COLO829 (cell line): ENCODE measurements at regions not wholly inside any gene's neighbourhood (a gene's known extent, or its start where the extent isn't known, plus 50 kb on each side); places are given as distances from the start of the nearest gene placed in this dataset.
"Not testable (repeated sequence)": the region's sequence is repeated elsewhere in the genome, so short reads cannot be mapped to it uniquely, and the experiment has no call there.

Experiments used
- DNase-seq: peaks from one replicate; pipeline ENCODE4 v3.0.0; 2012; ENCODE audit warnings: low spot score

DNA sequence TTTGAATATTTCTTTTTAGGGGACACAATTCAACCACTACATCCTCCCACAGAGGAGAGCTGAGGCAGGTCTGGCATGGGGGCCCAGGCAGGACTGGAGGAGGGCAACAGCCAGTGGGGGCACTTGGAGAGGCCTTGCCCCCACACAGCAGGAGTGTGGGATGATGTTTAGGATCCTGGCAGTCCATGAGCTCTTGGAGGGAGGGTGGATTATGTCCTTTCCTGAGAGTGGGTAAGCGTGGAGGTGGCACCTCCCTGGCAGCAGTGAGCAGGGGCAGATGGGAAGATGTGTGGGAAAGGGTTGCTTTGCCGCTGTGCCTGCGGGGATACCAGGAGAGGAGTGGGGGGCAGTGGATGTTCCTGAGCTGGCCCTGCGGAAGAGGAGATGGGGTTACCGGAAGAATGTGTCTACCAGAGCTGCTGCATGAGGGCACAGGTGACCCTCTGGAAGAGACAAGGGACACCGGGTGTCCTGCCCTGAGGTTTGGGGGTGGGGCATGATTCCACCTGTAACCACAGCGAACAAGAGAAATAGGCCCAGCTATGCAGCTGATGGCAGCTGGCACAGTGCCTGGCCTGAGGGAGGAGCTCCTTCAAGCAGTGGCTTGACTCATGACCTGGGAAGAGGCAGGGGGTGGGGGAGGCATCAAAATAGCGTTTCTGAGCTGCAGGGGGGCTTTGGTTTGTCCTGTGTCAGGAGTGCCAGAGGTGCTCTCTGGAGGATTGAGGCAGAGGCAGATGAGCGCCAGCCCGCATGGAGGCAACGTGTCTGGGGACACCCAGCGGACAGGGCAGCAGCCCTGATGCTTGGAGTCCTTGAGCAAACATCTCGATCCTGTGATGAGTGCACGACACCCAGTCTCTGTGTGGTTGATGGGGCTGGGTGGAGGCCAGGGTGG is 123.9 kb upstream of the TMPRSS2 start:
- no peak for DNase-seq

DNA sequence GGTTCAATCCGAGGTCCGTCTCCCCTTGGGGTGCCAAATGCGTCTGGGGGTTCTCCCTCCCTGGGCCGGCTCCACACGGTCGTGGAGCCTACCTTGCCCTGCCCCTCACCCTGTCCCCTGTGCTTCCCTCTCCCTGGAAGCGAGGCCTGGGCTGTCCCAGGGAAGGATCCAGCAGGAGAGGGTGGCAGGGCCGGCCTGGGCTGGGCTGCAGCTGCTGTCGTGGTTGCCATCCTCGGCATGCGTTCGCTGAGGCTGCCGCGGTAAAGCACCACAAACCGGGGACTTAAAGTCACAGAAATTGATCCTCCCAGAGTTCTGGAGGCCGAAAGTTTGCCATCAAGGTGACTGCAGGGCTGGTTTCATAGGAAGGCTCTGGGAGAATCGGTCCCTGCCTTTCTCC is 123.0 kb upstream of the TMPRSS2 start:
- DNase-seq: no peak

DNA sequence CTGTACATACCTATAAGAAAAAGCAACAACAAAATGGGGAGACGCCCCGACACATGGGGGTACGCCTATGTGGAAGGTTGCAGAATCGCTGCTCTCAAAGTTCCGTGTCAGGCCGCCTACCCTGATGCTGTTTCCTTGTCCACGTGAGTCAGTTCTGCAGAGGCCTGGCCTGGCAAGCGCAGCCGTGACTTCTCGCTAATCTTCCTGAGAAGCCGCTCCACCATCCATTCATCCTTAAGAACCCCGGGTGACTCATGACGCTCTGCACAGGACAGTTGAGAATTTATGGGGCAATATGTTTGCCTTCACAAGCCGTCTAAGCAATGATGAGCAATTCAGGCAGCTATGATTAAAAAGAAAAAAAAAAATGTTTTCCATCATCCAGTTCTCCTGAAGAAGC is 122.3 kb upstream of the TMPRSS2 start:
- DNase-seq: no peak

- no peak for DNase-seq
These were observed 120.3 kb upstream of the TMPRSS2 start for GRCh38 chr21:41628256-41628655.

GRCh38 chr21:41627428-41627827 is 119.5 kb upstream of the TMPRSS2 start:
- DNase-seq: no peak

GRCh38 chr21:41626021-41626420 is 118.1 kb upstream of the TMPRSS2 start:
- DNase-seq: no peak

DNA sequence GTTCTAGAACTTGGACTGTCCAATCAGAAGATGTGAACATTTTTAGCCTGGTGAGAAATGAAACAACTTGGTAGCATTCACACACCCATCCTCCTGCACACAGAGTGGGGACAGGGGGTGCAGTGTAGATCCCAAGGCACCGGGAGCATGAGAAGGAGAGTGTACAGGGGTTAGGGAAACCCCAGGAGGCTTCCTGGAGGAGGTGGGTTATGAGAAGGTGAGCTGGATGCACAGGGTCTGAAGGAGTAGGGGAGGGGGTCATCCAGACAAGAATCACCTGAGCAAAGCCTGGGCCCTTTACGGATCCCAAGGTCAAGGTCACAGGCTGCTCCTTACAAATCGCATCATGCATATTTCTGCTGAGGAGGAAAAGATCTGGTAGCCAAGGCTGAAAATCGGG is 117.5 kb upstream of the TMPRSS2 start:
- no peak for DNase-seq

DNA sequence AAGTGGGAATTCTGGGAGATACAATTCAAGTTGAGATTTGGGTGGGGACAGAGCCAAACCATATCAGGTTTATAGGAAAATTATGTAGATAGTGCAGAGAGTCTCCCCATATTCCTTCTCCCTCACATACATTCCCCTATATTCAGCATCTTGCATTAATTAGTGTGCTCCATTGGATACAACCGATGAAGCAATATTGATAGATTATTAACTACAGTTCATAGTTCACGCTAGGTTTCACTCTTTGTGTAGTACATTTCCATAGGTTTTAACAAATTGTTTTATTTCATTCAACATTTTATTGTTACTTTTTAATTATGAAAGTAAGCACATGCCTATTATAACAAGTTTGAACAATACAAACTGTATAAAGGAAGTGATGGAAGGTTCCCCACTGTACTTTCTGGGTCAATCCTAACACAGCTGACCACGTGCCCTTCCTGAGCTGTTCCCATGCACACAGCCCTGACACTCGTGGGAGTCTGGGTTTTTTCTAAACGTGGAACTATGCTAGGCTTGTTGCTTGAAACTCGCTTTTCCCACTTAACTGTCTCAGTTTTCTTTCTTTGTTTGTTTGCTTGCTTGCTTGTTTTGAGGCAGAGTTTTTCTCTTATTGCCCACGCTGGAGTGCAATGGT is 116.8 kb upstream of the TMPRSS2 start:
- no peak for DNase-seq

GRCh38 chr21:41623945-41624344 is 116.0 kb upstream of the TMPRSS2 start:
- DNase-seq: no peak

- DNase-seq: no peak
These were observed 115.0 kb upstream of the TMPRSS2 start for GRCh38 chr21:41622831-41623548.

DNA sequence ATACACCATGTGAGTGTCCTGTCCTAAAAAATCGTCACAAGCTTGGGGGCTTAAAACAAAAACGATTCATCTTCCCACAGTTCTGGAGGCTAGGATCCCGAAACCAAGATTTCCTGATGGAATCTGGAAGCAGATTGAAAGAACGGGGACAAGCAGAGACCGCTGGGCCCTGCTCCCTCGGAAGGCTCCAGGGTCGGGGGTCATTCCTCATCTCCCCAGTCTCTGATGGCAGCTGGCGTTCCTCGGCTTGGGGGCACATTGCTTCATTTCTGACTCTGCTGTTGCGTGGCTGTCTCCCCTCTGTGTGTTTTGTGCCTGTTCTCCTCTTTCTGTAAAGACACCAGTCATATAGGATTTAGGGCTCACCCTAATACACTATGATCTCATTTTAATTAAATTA is 114.2 kb upstream of the TMPRSS2 start:
- no peak for DNase-seq

DNA sequence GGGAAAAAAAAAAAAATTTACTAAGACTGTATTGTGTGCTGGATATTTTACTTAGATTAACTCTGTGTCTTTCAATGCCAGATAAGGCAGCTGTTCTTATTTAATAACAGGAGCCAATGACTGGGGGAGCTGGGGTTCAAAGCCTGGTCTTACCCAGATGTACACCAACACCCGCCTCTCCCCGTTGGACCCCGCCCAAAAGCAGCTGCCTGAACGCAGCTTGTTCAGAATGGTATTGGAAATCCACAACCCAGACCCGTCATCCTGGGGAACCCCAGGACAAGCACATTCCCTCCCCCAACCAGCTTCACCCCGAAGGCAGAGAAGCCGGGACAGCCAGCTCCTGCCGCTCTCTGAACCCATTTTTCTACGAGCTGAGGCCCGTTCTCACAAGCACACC is 113.6 kb upstream of the TMPRSS2 start:
- no peak for DNase-seq

DNA sequence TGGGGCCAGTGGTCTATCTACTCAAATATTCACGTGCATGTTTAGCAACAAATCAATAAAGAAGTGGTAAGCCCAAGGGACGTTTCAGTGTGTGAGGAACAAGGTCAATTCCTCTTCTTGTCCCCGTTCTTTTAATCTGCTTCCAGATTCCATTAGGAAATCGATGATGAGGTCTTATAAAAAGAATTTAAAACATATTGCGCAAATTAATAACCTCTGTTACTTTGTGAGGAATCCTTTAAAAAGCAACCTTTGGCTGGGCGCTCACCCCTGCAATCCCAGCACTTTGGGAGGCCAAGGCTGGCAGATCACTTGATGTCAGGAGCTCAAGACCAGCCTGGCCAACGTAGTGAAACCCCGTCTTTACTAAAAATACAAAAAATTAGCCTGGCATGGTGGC is 113.0 kb upstream of the TMPRSS2 start:
- no peak for DNase-seq

DNA sequence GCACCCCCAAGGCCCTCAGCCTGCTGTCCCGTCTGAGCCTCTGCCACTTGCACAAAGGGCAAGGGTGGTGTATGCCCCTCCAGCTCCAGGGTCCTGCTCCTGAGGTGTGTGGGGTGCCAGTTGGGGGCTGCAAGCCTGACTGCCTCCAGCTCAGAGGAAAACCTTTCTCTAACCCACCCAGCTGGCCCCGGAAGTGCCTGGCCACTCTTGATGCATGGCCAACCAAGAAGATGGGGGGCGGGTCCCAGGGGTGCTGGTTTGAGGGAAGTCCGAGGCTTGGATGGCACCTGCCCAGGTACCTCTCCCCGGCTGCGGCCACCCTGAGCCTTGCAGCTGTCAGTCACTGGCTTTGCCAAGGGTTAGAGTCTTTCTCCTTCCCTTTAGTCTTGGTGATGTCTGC is 112.6 kb upstream of the TMPRSS2 start:
- DNase-seq: no peak

DNA sequence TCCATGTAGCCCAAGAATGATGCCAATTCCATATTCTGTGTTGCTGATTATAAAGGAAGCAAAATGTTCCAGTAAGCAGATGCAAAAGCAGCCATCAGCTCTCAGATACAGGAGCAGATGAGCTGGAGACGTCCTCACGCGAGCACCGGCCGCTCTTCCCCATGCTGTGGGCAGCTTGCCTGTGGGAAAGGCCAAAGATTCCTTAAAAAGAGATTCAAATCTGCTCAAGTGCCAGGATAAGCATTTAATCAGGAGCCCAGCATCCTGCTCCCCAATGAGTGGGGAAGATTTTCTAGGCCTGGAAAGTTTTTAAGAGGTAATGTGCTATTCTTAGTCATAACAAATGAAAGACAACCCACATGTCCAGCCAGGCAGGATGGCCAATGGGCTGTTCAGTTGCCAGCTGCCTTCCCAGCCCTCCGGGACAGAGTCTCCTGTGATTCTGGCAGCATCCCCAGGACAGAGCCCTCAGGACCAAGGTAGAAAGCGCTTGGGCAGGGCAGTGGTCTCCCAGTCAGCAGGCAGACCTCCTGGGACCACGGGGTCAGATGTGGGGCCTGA is 108.2 kb upstream of the TMPRSS2 start:
- no peak for DNase-seq

DNA sequence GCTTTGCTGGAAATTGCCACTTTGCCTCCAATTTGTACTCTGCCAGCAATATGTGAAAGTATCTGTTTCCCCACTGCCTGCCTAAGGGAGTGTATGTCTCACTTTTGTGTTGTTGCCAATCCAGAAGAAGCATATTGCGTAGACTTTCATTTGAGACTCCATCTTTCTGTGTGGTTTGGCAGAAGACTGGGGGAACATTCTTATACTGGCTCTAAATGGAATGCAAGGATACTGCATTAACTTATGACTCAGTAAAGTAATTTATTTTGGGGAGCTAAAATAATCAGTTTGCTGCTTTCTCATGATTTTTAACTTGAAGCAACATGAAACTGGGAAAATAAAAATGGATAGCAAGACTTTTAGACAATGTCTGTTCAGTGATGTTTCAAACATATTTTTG is 107.7 kb upstream of the TMPRSS2 start:
- no peak for DNase-seq

- DNase-seq: no peak
These were observed 106.6 kb upstream of the TMPRSS2 start for GRCh38 chr21:41614511-41614910.

GRCh38 chr21:41613533-41613909 is 105.6 kb upstream of the TMPRSS2 start:
- DNase-seq: no peak

DNA sequence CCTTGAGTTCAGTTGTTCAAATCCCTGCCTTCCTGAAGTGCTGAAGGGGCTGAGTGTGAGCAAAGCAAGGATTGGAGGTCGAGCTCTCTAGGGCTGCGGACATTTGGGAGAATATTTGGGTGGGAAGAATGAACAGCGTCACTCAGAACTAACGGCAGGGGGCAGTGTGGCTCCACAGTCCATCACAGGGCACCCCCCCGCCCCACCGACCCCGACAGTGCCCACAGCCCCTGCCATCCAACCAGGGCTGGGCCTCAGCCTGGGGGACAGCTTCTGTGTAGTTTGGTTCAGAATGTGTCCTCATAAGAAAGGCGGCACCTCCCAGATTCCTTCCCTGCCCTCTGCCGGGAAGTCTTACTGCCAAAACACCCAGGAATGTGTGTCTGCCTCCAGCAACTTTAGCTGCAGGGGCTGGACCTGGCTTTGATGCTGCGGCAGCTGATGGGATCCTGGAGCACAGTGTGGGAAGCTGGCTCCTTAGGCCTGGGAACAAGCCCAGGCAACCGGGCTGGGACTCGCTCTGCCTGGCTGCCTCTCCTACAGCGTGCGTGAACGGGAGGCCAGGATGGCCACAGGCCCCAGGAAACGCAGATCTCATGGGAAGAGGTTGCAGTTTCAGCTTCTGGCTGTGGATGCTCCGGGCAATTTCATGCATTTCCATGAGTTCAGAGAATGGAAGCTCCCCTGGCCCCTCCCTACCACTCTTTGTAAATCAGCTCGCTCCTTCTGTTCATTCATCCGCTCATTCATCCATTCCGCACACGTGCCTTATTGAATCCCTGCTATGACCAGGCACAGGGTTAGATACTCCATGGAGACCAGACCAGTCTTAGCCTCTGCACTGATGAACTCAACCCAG is 104.9 kb upstream of the TMPRSS2 start:
- peak; percentile 81 for DNase-seq

DNA sequence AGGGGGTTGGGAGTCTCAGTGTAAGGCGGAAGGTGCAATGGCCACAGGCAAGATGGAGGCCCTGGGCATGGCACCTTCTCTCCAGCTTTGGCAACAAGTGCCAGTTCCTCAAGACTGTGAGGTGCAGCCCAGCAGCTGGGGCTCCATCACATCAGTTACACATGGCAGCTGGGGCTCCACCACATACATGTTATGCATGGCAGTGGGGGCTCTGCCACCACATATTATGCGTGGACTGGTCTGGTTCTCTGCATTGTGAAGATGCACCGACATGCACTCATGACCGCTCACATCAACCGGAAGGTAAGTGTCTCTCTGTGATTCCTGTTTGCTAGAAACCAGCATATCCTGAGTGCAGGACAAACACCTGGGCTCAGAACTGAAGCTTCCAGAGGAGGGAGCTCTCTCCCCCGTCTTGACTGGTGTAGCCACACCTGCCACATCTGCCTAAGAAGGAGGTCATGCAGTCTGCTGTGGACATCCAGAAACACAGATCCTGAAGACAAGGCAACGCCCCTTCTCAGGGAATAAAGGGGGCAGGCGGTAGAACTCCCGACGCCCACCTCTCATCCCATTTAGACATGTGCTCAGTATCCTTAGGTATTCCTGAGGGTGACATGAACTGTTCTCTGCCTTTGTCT is 104.1 kb upstream of the TMPRSS2 start:
- DNase-seq: peak; percentile 37

GRCh38 chr21:41611441-41611840 is 103.5 kb upstream of the TMPRSS2 start:
- DNase-seq: no peak

GRCh38 chr21:41610840-41611115 is 102.8 kb upstream of the TMPRSS2 start:
- not testable (repeated sequence) for DNase-seq
